ENCODE measurements at regions not wholly inside any gene's neighbourhood (a gene's known extent, or its start where the extent isn't known, plus 50 kb on each side); places are given as distances from the start of the nearest gene placed in this dataset.

- DNase-seq (no peak), ATAC-seq (no peak)
- H3K36me3 Mint-ChIP-seq, result peaks cover 0 to 5% (median 0%) of the 10 kb centered on the region in 3 donors
- H3K4me3 Mint-ChIP-seq, result no peak overlapping the region
- H3K4me1 Mint-ChIP-seq, result no peaks in the 10 kb centered on the region
- peaks cover 0 to 14% (median 10%) of the 10 kb centered on the region in 9 donors for H3K9me3 Mint-ChIP-seq
- POLR2A ChIA-PET, result no interaction called here
- peaks cover 0 to 1% (median 0%) of the 10 kb centered on the region in 5 donors for H3K27me3 Mint-ChIP-seq
- H3K27ac Mint-ChIP-seq, result no peak overlapping the region
Observed at GRCh38 chr7:33823913-33824312, 81.4 kb upstream of the BMPER start.

GRCh38 chr7:33824911-33825459, 80.4 kb upstream of the BMPER start:
- Mint-ChIP-seq H3K9me3 (peaks cover 0 to 12% (median 5%) of the 10 kb centered on the region in 9 donors), H3K4me1 (no peaks in the 10 kb centered on the region), H3K4me3 (no peak overlapping the region), H3K36me3 (peaks cover 0 to 2% (median 0%) of the 10 kb centered on the region in 3 donors), H3K27ac (no peak overlapping the region), H3K27me3 (peaks cover 0 to 1% (median 0%) of the 10 kb centered on the region in 5 donors)
- no peak for ATAC-seq
- DNase-seq, result no peak
- POLR2A ChIA-PET, result no interaction called here

GRCh38 chr7:33825644-33826043, 79.7 kb upstream of the BMPER start:
- POLR2A ChIA-PET, result no interaction called here
- H3K9me3 Mint-ChIP-seq, result peaks cover 0 to 5% (median under 1%) of the 10 kb centered on the region in 9 donors
- H3K36me3 Mint-ChIP-seq, result no peaks in the 10 kb centered on the region
- ATAC-seq (no peak), DNase-seq (no peak)
- H3K27ac Mint-ChIP-seq, result no peak overlapping the region
- no peak overlapping the region for H3K4me3 Mint-ChIP-seq
- H3K4me1 Mint-ChIP-seq, result no peaks in the 10 kb centered on the region
- H3K27me3 Mint-ChIP-seq, result peaks cover 0 to 3% (median 0%) of the 10 kb centered on the region in 5 donors

DNA sequence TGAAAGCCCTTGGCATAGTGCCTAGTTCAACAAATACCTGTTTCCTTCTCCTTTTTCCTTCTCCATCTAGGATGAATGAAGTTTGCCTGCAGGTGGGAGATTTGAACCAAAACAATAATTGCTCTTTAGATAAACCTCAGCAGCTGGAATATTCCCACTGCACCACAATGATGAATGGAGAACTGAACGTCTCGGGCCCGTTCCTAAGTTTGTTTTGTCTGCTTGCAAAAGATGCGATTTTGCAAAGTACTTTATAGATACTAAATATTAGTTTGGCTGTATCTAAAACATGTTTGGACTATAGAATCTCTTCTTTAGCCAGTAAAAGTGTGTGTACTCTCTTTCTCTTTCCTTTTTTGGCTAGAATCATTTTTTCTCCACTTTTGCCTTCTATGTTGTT, 75.8 kb upstream of the BMPER start:
- no peak overlapping the region for H3K27ac Mint-ChIP-seq
- ATAC-seq, result no peak
- H3K4me3 Mint-ChIP-seq, result no peak overlapping the region
- H3K4me1 Mint-ChIP-seq, result no peaks in the 10 kb centered on the region
- DNase-seq, result no peak
- peaks cover 0 to 2% (median 0%) of the 10 kb centered on the region in 9 donors for H3K9me3 Mint-ChIP-seq
- peaks cover 0 to 3% (median 0%) of the 10 kb centered on the region in 5 donors for H3K27me3 Mint-ChIP-seq
- no peaks in the 10 kb centered on the region for H3K36me3 Mint-ChIP-seq
- POLR2A ChIA-PET, result no interaction called here

- Mint-ChIP-seq H3K9me3 (peaks cover 0 to 3% (median under 1%) of the 10 kb centered on the region in 9 donors), H3K4me1 (no peaks in the 10 kb centered on the region), H3K27me3 (peaks cover 0 to 3% (median 0%) of the 10 kb centered on the region in 5 donors), H3K27ac (no peak overlapping the region), H3K4me3 (no peak overlapping the region), H3K36me3 (no peaks in the 10 kb centered on the region)
- DNase-seq (no peak), ATAC-seq (no peak)
- POLR2A ChIA-PET, result no interaction called here
Observed at GRCh38 chr7:33831389-33832141, 73.8 kb upstream of the BMPER start.

DNA sequence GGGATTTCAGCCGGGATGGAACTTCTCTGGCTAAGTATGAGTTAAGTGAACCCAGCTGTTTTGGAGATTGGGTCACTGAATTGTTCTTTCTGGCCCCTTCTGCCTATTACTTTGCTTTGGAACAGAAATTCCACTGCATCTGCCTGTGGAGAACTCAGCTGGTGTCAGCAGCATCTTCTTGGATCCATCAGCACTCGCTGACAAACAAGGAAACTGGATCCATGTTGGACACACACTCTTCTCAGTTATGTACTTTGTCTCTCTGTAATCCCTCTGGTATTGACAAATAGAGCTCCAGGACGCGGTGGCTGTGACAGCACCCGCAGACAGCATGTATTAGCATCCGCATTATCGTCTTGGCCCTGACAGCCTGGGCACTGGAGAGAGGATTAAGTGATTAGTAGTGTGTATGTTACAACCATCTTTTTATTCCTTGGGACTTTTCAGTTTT, 73.0 kb upstream of the BMPER start:
- Mint-ChIP-seq H3K36me3 (no peaks in the 10 kb centered on the region), H3K27me3 (peaks cover 0 to 3% (median 0%) of the 10 kb centered on the region in 5 donors), H3K9me3 (peaks cover 0 to 9% (median 3%) of the 10 kb centered on the region in 9 donors), H3K4me1 (no peaks in the 10 kb centered on the region), H3K4me3 (no peak overlapping the region), H3K27ac (no peak overlapping the region)
- DNase-seq (no peak), ATAC-seq (no peak)
- POLR2A ChIA-PET, result no interaction called here

GRCh38 chr7:33836797-33837355, 68.5 kb upstream of the BMPER start:
- POLR2A ChIA-PET, result no interaction called here
- H3K27ac Mint-ChIP-seq, result no peak overlapping the region
- no peak overlapping the region for H3K4me3 Mint-ChIP-seq
- DNase-seq (no peak), ATAC-seq (no peak)
- H3K9me3 Mint-ChIP-seq, result peaks cover 0 to 9% (median 3%) of the 10 kb centered on the region in 9 donors
- H3K4me1 Mint-ChIP-seq, result no peaks in the 10 kb centered on the region
- peaks cover 0 to 3% (median 0%) of the 10 kb centered on the region in 5 donors for H3K27me3 Mint-ChIP-seq
- H3K36me3 Mint-ChIP-seq, result no peaks in the 10 kb centered on the region

- DNase-seq (no peak), ATAC-seq (no peak)
- Mint-ChIP-seq H3K27me3 (peaks cover 0 to 3% (median 0%) of the 10 kb centered on the region in 5 donors), H3K36me3 (no peaks in the 10 kb centered on the region), H3K4me1 (no peaks in the 10 kb centered on the region), H3K9me3 (peaks cover 0 to 9% (median 3%) of the 10 kb centered on the region in 9 donors), H3K27ac (no peak overlapping the region), H3K4me3 (no peak overlapping the region)
- POLR2A ChIA-PET, result no interaction called here
Observed at GRCh38 chr7:33837356-33837851, 67.9 kb upstream of the BMPER start.

DNA sequence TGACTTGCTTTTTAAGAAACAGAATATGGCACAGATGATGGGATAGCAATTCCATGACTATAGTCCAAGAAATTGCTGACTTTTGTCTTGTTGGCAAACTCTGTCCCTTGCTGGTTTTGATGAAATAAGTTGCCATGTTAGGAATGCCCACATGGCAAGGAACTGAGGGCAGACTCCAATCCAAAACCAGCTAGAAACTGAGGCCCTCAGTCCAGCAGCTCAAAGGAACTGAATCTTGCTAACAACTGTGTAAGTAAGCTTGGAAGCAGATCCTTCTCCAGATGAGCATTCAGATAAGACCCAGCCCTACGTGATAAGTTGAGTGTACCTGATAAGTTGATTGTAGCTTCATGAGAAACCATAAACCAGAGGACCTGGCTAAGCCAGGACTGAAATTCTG, 64.3 kb upstream of the BMPER start:
- H3K9me3 Mint-ChIP-seq, result peaks cover 0 to 9% (median 3%) of the 10 kb centered on the region in 9 donors
- H3K4me3 Mint-ChIP-seq, result no peak overlapping the region
- H3K27ac Mint-ChIP-seq, result no peak overlapping the region
- no peaks in the 10 kb centered on the region for H3K4me1 Mint-ChIP-seq
- ATAC-seq (no peak), DNase-seq (no peak)
- H3K36me3 Mint-ChIP-seq, result no peaks in the 10 kb centered on the region
- POLR2A ChIA-PET, result no interaction called here
- H3K27me3 Mint-ChIP-seq, result peaks cover 0 to 3% (median 0%) of the 10 kb centered on the region in 5 donors

DNA sequence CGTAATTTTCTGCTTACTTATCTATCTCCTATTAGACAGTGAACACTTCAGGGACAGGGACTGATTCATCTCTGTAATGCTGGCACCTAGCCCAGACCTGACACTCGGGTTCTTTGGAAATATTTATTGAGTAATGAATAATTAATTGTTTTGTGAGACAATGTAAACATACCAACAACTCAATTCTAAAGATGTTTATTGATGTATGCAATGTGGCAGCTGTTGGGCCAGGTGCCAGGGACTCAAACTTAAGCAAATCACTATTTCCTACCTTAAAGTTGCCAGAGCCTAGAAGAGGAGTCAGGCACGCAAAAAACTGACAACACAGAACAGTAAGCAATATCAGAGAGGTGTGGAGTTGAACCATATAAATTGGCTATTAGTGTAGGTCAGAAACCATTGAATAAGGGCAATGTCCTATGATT, 63.6 kb upstream of the BMPER start:
- no peak overlapping the region for H3K27ac Mint-ChIP-seq
- H3K27me3 Mint-ChIP-seq, result peaks cover 0 to 3% (median 0%) of the 10 kb centered on the region in 5 donors
- no peak overlapping the region for H3K4me3 Mint-ChIP-seq
- no peak for DNase-seq
- H3K9me3 Mint-ChIP-seq, result peaks cover 0 to 7% (median 3%) of the 10 kb centered on the region in 9 donors
- no peak for ATAC-seq
- POLR2A ChIA-PET, result no interaction called here
- no peaks in the 10 kb centered on the region for H3K4me1 Mint-ChIP-seq
- no peaks in the 10 kb centered on the region for H3K36me3 Mint-ChIP-seq

DNA sequence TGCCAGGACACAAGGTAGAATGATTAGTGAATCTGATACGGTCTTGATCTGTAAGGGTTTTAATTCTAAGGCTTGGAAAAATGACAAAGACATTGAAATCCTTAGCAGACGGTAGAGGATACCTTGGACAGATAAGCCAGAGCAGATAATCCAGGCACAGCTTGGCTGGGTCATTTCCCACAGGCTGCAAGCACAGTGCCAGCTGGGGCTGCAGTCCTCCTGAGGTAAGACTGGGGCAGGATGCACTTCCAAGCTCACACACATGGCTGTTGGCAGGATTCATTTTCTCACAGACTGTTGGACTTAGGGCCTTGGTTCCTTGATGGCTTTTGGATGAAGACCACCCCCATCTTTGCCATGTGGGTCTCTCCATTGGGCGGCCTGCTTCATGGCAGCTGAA, 63.2 kb upstream of the BMPER start:
- DNase-seq, result no peak
- Mint-ChIP-seq H3K9me3 (peaks cover 0 to 7% (median 0%) of the 10 kb centered on the region in 9 donors), H3K4me1 (no peaks in the 10 kb centered on the region), H3K27me3 (peaks cover 0 to 3% (median 0%) of the 10 kb centered on the region in 5 donors), H3K36me3 (no peaks in the 10 kb centered on the region), H3K4me3 (no peak overlapping the region), H3K27ac (no peak overlapping the region)
- no peak for ATAC-seq
- POLR2A ChIA-PET, result no interaction called here

- Mint-ChIP-seq H3K9me3 (peaks cover 0 to 3% (median 0%) of the 10 kb centered on the region in 9 donors), H3K27me3 (peaks cover 0 to 27% (median 2%) of the 10 kb centered on the region in 5 donors), H3K4me3 (no peak overlapping the region), H3K36me3 (no peaks in the 10 kb centered on the region), H3K27ac (no peak overlapping the region), H3K4me1 (no peaks in the 10 kb centered on the region)
- DNase-seq, result no peak
- POLR2A ChIA-PET, result no interaction called here
- ATAC-seq, result no peak
Observed at GRCh38 chr7:33845991-33846509, 59.3 kb upstream of the BMPER start.

GRCh38 chr7:33849004-33849403, 56.3 kb upstream of the BMPER start:
- ATAC-seq, result no peak
- H3K4me3 Mint-ChIP-seq, result no peak overlapping the region
- POLR2A ChIA-PET, result no interaction called here
- peaks cover 0 to 40% (median 4%) of the 10 kb centered on the region in 5 donors for H3K27me3 Mint-ChIP-seq
- no peak for DNase-seq
- no peaks in the 10 kb centered on the region for H3K4me1 Mint-ChIP-seq
- no peak overlapping the region for H3K27ac Mint-ChIP-seq
- no peaks in the 10 kb centered on the region for H3K36me3 Mint-ChIP-seq
- peaks cover 0 to under 1% (median 0%) of the 10 kb centered on the region in 9 donors for H3K9me3 Mint-ChIP-seq
